ENCODE measurements at regions not wholly inside any gene's neighbourhood (a gene's known extent, or its start where the extent isn't known, plus 50 kb on each side); places are given as distances from the start of the nearest gene placed in this dataset.

DNA sequence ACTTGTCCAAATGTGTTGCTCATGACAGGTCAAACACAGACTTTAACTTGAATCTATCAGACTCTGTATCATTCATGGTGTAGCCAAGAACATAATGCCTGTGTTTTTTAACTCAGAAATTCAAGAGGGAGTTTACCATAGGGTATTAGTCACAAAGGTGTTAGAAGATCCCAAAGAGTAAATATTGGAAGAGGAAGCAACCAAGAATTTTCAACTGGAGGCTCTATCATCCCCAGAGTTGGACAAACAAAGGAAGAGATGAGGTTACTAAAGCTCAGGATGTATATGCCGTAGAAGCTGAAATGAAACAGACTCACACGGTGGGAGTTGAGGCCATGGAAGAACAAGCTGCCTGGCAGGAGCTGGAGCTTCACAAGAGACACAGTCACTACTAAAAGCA is 116.2 kb upstream of the COL8A1 start:
- Histone ChIP-seq H3K4me3 (no peak overlapping the region), H3K9ac (ENCODE audit: insufficient read depth in 1 of 2, low read length in 2 of 2) (no peak overlapping the region), H3K4me1 (ENCODE audit: control insufficient read depth in 5 of 5, insufficient read depth in 5 of 5, low read length in 5 of 5) (no peaks in the 10 kb centered on the region), H3K27ac (ENCODE audit: low read depth in 1 of 2, low read length in 1 of 2) (no peak overlapping the region), H3K9me3 (ENCODE audit: control insufficient read depth in 4 of 4, insufficient read depth in 3 of 4, low read length in 3 of 4) (peaks cover 0 to 2% (median 0%) of the 10 kb centered on the region in 4 donors), H3K27me3 (ENCODE audit: control insufficient read depth in 3 of 3, insufficient read depth in 3 of 3, low read length in 2 of 3) (no peaks in the 10 kb centered on the region), H3K36me3 (ENCODE audit: control insufficient read depth in 4 of 4, insufficient read depth in 4 of 4, low read length in 4 of 4) (no peaks in the 10 kb centered on the region)
- WGBS, 2 donors: 80 to 95% methylated on average over 2 of the region's 2 CpGs
- no peak for DNase-seq
- TF ChIP-seq, protein P1, sequence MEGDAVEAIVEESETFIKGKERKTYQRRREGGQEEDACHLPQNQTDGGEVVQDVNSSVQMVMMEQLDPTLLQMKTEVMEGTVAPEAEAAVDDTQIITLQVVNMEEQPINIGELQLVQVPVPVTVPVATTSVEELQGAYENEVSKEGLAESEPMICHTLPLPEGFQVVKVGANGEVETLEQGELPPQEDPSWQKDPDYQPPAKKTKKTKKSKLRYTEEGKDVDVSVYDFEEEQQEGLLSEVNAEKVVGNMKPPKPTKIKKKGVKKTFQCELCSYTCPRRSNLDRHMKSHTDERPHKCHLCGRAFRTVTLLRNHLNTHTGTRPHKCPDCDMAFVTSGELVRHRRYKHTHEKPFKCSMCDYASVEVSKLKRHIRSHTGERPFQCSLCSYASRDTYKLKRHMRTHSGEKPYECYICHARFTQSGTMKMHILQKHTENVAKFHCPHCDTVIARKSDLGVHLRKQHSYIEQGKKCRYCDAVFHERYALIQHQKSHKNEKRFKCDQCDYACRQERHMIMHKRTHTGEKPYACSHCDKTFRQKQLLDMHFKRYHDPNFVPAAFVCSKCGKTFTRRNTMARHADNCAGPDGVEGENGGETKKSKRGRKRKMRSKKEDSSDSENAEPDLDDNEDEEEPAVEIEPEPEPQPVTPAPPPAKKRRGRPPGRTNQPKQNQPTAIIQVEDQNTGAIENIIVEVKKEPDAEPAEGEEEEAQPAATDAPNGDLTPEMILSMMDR (IDR thresholded peaks at IDR 0.05; ENCODE audit: control extremely low read depth, extremely low read depth): no peak
- ATAC-seq (ENCODE audit: insufficient read depth, low FRiP score): no peak

DNA sequence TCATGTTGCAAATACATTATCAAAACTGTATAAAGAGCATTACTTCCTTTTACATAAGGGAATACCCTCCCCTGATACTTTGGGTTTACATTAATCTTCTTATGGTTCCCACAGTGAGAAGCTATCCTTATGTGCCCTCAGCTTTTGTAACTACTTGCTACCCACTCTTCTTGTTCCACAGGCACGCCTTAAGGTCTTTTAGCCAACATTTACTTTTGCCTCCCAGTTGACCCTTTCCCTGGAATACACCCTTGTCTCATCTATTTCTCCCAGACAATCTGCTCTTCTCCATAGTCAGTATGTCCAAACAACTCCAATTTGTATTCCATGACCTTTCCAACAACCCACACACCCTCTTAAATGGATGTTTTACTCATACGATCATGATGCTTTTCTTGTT is 116.8 kb upstream of the COL8A1 start:
- 89 to 94% methylated on average over 2 of the region's 2 CpGs for WGBS, 2 donors
- Histone ChIP-seq H3K9ac (ENCODE audit: insufficient read depth in 1 of 2, low read length in 2 of 2) (no peak overlapping the region), H3K27ac (ENCODE audit: low read depth in 1 of 2, low read length in 1 of 2) (no peak overlapping the region), H3K4me3 (no peak overlapping the region), H3K4me1 (ENCODE audit: control insufficient read depth in 5 of 5, insufficient read depth in 5 of 5, low read length in 5 of 5) (no peaks in the 10 kb centered on the region), H3K27me3 (ENCODE audit: control insufficient read depth in 3 of 3, insufficient read depth in 3 of 3, low read length in 2 of 3) (no peaks in the 10 kb centered on the region), H3K9me3 (ENCODE audit: control insufficient read depth in 4 of 4, insufficient read depth in 3 of 4, low read length in 3 of 4) (peaks cover 0 to 2% (median 0%) of the 10 kb centered on the region in 4 donors), H3K36me3 (ENCODE audit: control insufficient read depth in 4 of 4, insufficient read depth in 4 of 4, low read length in 4 of 4) (no peaks in the 10 kb centered on the region)
- DNase-seq: no peak
- TF ChIP-seq, protein P1 (IDR thresholded peaks at IDR 0.05; ENCODE audit: control extremely low read depth, extremely low read depth): no peak
- ATAC-seq (ENCODE audit: insufficient read depth, low FRiP score): no peak

DNA sequence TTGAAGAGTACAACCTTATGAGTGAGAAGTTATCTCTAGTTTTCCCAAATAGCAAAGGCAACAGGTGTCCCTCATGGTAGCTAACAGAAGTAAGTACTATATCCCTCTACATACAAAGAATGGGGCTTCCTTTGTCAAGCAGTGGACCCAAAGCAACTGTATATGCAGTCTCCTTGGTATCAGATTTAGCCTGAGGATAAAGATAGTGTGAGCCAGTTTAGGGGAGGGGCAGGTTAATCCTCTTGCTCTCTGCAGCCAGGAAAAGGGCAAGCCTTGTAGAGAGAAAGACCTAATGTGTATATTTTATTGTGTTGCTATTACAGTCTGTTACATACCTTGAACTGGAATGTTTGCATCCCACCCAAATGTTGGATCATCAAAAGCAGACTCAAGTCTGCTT is 117.9 kb upstream of the COL8A1 start:
- Histone ChIP-seq H3K36me3 (ENCODE audit: control insufficient read depth in 4 of 4, insufficient read depth in 4 of 4, low read length in 4 of 4) (no peaks in the 10 kb centered on the region), H3K9ac (ENCODE audit: insufficient read depth in 1 of 2, low read length in 2 of 2) (no peak overlapping the region), H3K27me3 (ENCODE audit: control insufficient read depth in 3 of 3, insufficient read depth in 3 of 3, low read length in 2 of 3) (no peaks in the 10 kb centered on the region), H3K9me3 (ENCODE audit: control insufficient read depth in 4 of 4, insufficient read depth in 3 of 4, low read length in 3 of 4) (peaks cover 0 to 2% (median 0%) of the 10 kb centered on the region in 4 donors), H3K27ac (ENCODE audit: low read depth in 1 of 2, low read length in 1 of 2) (no peak overlapping the region), H3K4me3 (no peak overlapping the region), H3K4me1 (ENCODE audit: control insufficient read depth in 5 of 5, insufficient read depth in 5 of 5, low read length in 5 of 5) (no peaks in the 10 kb centered on the region)
- TF ChIP-seq, protein P1 (IDR thresholded peaks at IDR 0.05; ENCODE audit: control extremely low read depth, extremely low read depth): no peak
- ATAC-seq (ENCODE audit: insufficient read depth, low FRiP score) (no peak), DNase-seq (no peak)

DNA sequence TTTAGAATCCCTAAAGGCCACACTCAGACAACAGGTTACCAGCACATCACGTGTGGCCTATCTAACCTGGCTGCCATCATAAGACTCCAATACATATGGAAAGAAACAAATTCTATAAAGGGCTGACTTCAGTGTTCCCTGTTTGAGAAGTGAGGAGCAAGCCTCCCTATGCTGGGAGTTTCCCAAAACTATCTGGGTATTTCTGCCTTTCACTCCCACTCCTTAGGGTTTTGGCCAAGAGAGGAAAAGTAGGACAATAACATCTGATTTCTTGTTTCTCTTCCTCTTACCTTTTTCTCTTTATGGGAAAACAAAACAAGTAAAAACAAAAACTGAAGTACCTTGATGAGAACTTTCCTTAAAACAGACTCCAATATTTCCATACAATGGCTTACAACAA is 121.5 kb upstream of the COL8A1 start:
- Histone ChIP-seq H3K36me3 (ENCODE audit: control insufficient read depth in 4 of 4, insufficient read depth in 4 of 4, low read length in 4 of 4) (no peaks in the 10 kb centered on the region), H3K9ac (ENCODE audit: insufficient read depth in 1 of 2, low read length in 2 of 2) (no peak overlapping the region), H3K4me3 (no peak overlapping the region), H3K27ac (ENCODE audit: low read depth in 1 of 2, low read length in 1 of 2) (no peak overlapping the region), H3K27me3 (ENCODE audit: control insufficient read depth in 3 of 3, insufficient read depth in 3 of 3, low read length in 2 of 3) (no peaks in the 10 kb centered on the region), H3K9me3 (ENCODE audit: control insufficient read depth in 4 of 4, insufficient read depth in 3 of 4, low read length in 3 of 4) (no peaks in the 10 kb centered on the region), H3K4me1 (ENCODE audit: control insufficient read depth in 5 of 5, insufficient read depth in 5 of 5, low read length in 5 of 5) (no peaks in the 10 kb centered on the region)
- TF ChIP-seq, protein P1 (IDR thresholded peaks at IDR 0.05; ENCODE audit: control extremely low read depth, extremely low read depth): no peak
- DNase-seq (no peak), ATAC-seq (ENCODE audit: insufficient read depth, low FRiP score) (no peak)
- WGBS, 2 donors: 94 to 96% methylated on average over 1 of the region's 1 CpG

Data from lung (tissue), 11 donors.